ENCODE measurements at regions not wholly inside any gene's neighbourhood (a gene's known extent, or its start where the extent isn't known, plus 50 kb on each side); places are given as distances from the start of the nearest gene placed in this dataset.

GRCh38 chr2:157931542-157931941 lies 55.4 kb upstream of the ACVR1 start:
- DNase-seq (no peak), ATAC-seq (ENCODE audit: insufficient read depth, low FRiP score) (no peak)
- no peak overlapping the region for H3K9ac ChIP-seq (ENCODE audit: insufficient read depth in 1 of 2, low read length in 2 of 2)
- WGBS, 2 donors = 50 to 89% methylated on average over 1 of the region's 1 CpG
- no peaks in the 10 kb centered on the region for H3K36me3 ChIP-seq (ENCODE audit: control insufficient read depth in 4 of 4, insufficient read depth in 4 of 4, low read length in 4 of 4)
- no peak for TF ChIP-seq CTCF (IDR thresholded peaks at IDR 0.05; ENCODE audit: control extremely low read depth, extremely low read depth)
- peaks cover 0 to 7% (median 0%) of the 10 kb centered on the region in 5 donors for H3K4me1 ChIP-seq (ENCODE audit: control insufficient read depth in 5 of 5, insufficient read depth in 5 of 5, low read length in 5 of 5)
- peaks cover 0 to 2% (median 0%) of the 10 kb centered on the region in 4 donors for H3K9me3 ChIP-seq (ENCODE audit: control insufficient read depth in 4 of 4, insufficient read depth in 3 of 4, low read length in 3 of 4)
- H3K27me3 ChIP-seq (ENCODE audit: control insufficient read depth in 3 of 3, insufficient read depth in 3 of 3, low read length in 2 of 3) = no peaks in the 10 kb centered on the region
- no peak overlapping the region for H3K27ac ChIP-seq (ENCODE audit: low read depth in 1 of 2, low read length in 1 of 2)
- H3K4me3 ChIP-seq = no peak overlapping the region

- ATAC-seq (ENCODE audit: insufficient read depth, low FRiP score) = no peak
These were observed 54.6 kb upstream of the ACVR1 start for GRCh38 chr2:157930728-157931127.

GRCh38 chr2:157929871-157930667 lies 53.9 kb upstream of the ACVR1 start:
- no peaks in the 10 kb centered on the region for H3K36me3 ChIP-seq (ENCODE audit: control insufficient read depth in 4 of 4, insufficient read depth in 4 of 4, low read length in 4 of 4)
- no peaks in the 10 kb centered on the region for H3K27me3 ChIP-seq (ENCODE audit: control insufficient read depth in 3 of 3, insufficient read depth in 3 of 3, low read length in 2 of 3)
- WGBS, 2 donors = 75 to 82% methylated on average over 5 of the region's 5 CpGs
- no peak overlapping the region for H3K9ac ChIP-seq (ENCODE audit: insufficient read depth in 1 of 2, low read length in 2 of 2)
- no peak for TF ChIP-seq CTCF (IDR thresholded peaks at IDR 0.05; ENCODE audit: control extremely low read depth, extremely low read depth)
- peaks cover 0 to 2% (median 0%) of the 10 kb centered on the region in 4 donors for H3K9me3 ChIP-seq (ENCODE audit: control insufficient read depth in 4 of 4, insufficient read depth in 3 of 4, low read length in 3 of 4)
- ATAC-seq (ENCODE audit: insufficient read depth, low FRiP score) = no peak
- H3K4me1 ChIP-seq (ENCODE audit: control insufficient read depth in 5 of 5, insufficient read depth in 5 of 5, low read length in 5 of 5) = peaks cover 0 to 7% (median 0%) of the 10 kb centered on the region in 5 donors
- no peak overlapping the region for H3K4me3 ChIP-seq
- DNase-seq = no peak
- no peak overlapping the region for H3K27ac ChIP-seq (ENCODE audit: low read depth in 1 of 2, low read length in 1 of 2)

More at GRCh38 chr2:157930728-157931127, 54.6 kb upstream of the ACVR1 start:
- H3K4me3 ChIP-seq = no peak overlapping the region
- H3K4me1 ChIP-seq (ENCODE audit: control insufficient read depth in 5 of 5, insufficient read depth in 5 of 5, low read length in 5 of 5) = peaks cover 0 to 7% (median 0%) of the 10 kb centered on the region in 5 donors
- TF ChIP-seq CTCF (IDR thresholded peaks at IDR 0.05; ENCODE audit: control extremely low read depth, extremely low read depth) = no peak
- H3K27ac ChIP-seq (ENCODE audit: low read depth in 1 of 2, low read length in 1 of 2) = no peak overlapping the region
- peaks cover 0 to 2% (median 0%) of the 10 kb centered on the region in 4 donors for H3K9me3 ChIP-seq (ENCODE audit: control insufficient read depth in 4 of 4, insufficient read depth in 3 of 4, low read length in 3 of 4)
- 49 to 76% methylated on average over 2 of the region's 2 CpGs for WGBS, 2 donors
- H3K36me3 ChIP-seq (ENCODE audit: control insufficient read depth in 4 of 4, insufficient read depth in 4 of 4, low read length in 4 of 4) = no peaks in the 10 kb centered on the region
- H3K27me3 ChIP-seq (ENCODE audit: control insufficient read depth in 3 of 3, insufficient read depth in 3 of 3, low read length in 2 of 3) = no peaks in the 10 kb centered on the region
- H3K9ac ChIP-seq (ENCODE audit: insufficient read depth in 1 of 2, low read length in 2 of 2) = no peak overlapping the region
- no peak for DNase-seq
